ENCODE measurements at regions not wholly inside any gene's neighbourhood (a gene's known extent, or its start where the extent isn't known, plus 50 kb on each side); places are given as distances from the start of the nearest gene placed in this dataset.
"Not testable (repeated sequence)": the region's sequence is repeated elsewhere in the genome, so short reads cannot be mapped to it uniquely, and the experiment has no call there.

GRCh38 chr3:76310667-76311066 is 525.3 kb upstream of the ZNF717 start:
- no peak for DNase-seq (ENCODE audit: low read depth)
- TF ChIP-seq CTCF (IDR thresholded peaks at IDR 0.05; ENCODE audit: control insufficient read depth, insufficient read depth, low read depth, low read length, missing control alignments), result no peak
- peak overlapping the region; percentile 21 for H3K4me3 ChIP-seq (ENCODE audit: control insufficient read depth, low read depth, low read length)

GRCh38 chr3:76311941-76312340 is 526.6 kb upstream of the ZNF717 start:
- peak overlapping the region; percentile 21; the same call in 1 of the 2 replicates for H3K4me3 ChIP-seq (ENCODE audit: control insufficient read depth, low read depth, low read length)
- no peak for DNase-seq (ENCODE audit: low read depth)
- TF ChIP-seq CTCF (IDR thresholded peaks at IDR 0.05; ENCODE audit: control insufficient read depth, insufficient read depth, low read depth, low read length, missing control alignments), result no peak

GRCh38 chr3:76315906-76316305 is 530.6 kb upstream of the ZNF717 start:
- H3K4me3 ChIP-seq (ENCODE audit: control insufficient read depth, low read depth, low read length); DNase-seq (ENCODE audit: low read depth): not testable (repeated sequence)

GRCh38 chr3:76321614-76322013 is 536.3 kb upstream of the ZNF717 start:
- no peak for TF ChIP-seq CTCF (IDR thresholded peaks at IDR 0.05; ENCODE audit: control insufficient read depth, insufficient read depth, low read depth, low read length, missing control alignments)
- no peak for DNase-seq (ENCODE audit: low read depth)
- no peak overlapping the region for H3K4me3 ChIP-seq (ENCODE audit: control insufficient read depth, low read depth, low read length)

- DNase-seq (ENCODE audit: low read depth), result peak; percentile 24
- TF ChIP-seq CTCF (IDR thresholded peaks at IDR 0.05; ENCODE audit: control insufficient read depth, insufficient read depth, low read depth, low read length, missing control alignments), result no peak
- no peak overlapping the region for H3K4me3 ChIP-seq (ENCODE audit: control insufficient read depth, low read depth, low read length)
Measured at GRCh38 chr3:76324101-76324500, 538.8 kb upstream of the ZNF717 start.

GRCh38 chr3:76345878-76346277 is 560.5 kb upstream of the ZNF717 start:
- no peak for TF ChIP-seq CTCF (IDR thresholded peaks at IDR 0.05; ENCODE audit: control insufficient read depth, insufficient read depth, low read depth, low read length, missing control alignments)
- H3K4me3 ChIP-seq (ENCODE audit: control insufficient read depth, low read depth, low read length), result no peak overlapping the region
- no peak for DNase-seq (ENCODE audit: low read depth)

GRCh38 chr3:76346690-76347089 is 561.3 kb upstream of the ZNF717 start:
- TF ChIP-seq CTCF (IDR thresholded peaks at IDR 0.05; ENCODE audit: control insufficient read depth, insufficient read depth, low read depth, low read length, missing control alignments), result no peak
- DNase-seq (ENCODE audit: low read depth), result no peak
- H3K4me3 ChIP-seq (ENCODE audit: control insufficient read depth, low read depth, low read length), result no peak overlapping the region
